ENCODE measurements at regions not wholly inside any gene's neighbourhood (a gene's known extent, or its start where the extent isn't known, plus 50 kb on each side); places are given as distances from the start of the nearest gene placed in this dataset.
"Not testable (repeated sequence)": the region's sequence is repeated elsewhere in the genome, so short reads cannot be mapped to it uniquely, and the experiment has no call there.

DNA sequence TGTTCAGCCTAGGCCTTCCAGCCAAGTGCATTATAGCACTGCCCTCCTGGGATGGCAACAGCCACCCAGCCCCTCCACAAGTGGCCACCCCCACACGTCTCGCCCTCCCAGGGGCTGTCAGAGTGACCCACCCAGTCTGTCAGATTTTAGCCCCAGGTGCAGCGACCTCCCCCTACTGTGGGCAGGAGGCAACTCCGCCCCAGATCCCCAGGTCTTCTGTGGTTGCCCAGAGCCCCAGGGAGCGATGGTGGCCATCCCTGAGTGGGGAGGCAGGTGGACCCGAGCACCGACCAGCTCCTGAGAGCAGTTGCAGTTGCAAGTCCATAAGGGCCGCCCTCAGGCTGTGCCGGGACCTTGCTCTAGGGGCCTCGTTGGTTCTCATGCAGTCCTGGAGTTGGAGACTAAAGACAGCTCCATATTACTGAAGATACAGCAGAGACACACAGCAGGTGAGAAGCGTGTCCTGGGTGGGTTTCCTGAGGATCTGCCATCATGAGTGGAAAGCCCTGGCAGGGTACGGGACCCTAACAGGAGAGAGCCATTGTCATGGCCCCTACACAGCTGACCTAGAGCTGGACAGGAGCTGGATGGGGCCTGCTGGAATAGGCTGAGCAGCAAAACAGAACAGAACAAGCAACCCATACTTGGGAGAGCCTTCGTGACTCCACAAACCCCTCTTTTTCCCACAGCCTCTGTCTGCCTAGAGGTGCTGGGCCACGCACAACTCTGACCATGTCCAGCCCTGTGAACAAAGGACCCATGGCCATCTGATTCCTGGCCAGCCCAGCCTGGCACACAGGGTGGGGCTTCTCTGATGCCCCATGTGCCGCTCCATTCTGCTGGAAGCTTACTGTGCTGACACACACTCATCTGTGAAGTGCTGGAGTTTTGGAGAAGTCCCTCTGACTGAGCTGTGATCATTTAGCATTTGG is 110.3 kb upstream of the ALDH1A3 start:
- DNase-seq = no peak

DNA sequence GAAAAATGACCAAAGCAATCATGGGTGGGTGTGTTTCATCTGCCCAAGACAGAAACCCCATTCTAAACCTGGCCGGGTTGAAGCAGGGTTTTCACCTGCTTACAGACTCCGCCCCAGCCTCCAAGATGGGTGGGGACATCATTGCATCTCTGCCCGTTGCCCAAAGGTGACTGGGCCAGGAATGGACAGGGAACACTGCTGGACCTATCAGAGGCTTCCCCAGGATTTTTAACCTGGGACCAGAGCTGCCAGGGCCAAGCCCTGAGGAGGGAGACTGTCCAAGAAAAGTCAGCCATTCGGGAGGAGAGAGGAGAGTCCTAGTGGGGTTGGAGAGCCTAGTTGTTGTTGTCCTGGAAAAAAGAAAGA is 109.7 kb upstream of the ALDH1A3 start:
- DNase-seq = no peak

DNA sequence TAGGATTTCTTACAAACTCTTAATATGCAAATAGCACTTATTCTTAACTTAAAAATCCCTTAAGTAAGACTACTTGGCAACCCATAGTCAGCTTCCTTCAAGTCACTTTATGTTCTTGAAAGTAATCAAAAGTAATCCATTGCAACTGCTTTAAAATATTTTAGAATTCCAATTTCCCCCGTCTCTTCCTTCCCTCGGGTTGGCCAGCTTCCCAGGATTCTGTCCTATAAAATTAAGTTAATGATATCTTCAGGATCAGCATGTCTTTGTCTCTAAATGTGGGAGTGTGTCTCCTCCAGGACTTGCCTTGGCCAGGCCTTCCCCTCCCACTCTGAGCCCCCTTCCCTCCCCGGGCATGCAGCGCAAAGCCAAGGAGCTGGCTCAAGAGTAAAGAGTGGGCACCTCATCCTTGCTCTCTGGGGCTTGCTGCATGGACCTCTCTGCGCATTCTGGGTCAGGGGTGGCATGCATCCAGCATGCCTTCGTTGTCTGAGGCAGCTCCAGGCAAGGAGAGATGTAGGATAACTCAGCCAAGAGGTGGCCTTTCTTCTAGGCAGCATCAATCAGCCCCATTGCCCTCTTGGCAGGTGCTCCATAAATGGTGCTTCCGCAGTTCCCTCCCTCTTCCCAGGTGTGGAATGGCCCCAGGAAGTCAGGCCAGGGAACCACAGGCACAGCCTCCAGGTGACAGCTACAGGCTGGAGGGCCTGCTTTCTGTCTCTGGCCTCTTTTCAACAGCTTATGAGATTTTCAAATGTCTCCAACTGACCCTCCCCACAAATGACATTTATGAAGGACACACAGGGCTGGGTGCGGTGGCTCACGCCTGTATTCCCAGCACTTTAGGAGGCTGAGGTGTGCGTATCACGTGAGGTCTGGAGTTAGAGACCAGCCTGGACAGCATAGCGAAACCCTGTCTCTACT is 108.7 kb upstream of the ALDH1A3 start:
- no peak for DNase-seq

DNA sequence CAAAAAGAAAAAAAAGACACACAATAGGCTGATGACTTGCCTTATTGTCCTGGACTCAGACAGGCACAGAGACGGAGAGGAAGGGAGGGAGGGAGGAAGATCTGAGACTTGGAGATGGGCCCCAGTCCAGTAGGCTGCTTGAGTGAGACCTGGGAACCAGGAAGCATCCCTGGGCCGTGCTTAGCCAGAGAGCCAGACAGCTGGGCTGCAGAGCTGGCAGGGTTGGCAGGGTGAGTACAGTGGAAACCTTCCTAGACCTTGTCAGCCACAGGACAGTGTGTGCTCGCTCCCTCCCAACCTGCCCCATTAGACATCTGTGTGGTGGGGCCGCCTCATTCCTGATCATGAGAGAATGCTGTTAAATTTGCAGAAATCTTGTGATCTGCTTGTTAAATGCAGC is 107.9 kb upstream of the ALDH1A3 start:
- no peak for DNase-seq

- no peak for DNase-seq
These were observed 107.2 kb upstream of the ALDH1A3 start for GRCh38 chr15:100772478-100772877.

DNA sequence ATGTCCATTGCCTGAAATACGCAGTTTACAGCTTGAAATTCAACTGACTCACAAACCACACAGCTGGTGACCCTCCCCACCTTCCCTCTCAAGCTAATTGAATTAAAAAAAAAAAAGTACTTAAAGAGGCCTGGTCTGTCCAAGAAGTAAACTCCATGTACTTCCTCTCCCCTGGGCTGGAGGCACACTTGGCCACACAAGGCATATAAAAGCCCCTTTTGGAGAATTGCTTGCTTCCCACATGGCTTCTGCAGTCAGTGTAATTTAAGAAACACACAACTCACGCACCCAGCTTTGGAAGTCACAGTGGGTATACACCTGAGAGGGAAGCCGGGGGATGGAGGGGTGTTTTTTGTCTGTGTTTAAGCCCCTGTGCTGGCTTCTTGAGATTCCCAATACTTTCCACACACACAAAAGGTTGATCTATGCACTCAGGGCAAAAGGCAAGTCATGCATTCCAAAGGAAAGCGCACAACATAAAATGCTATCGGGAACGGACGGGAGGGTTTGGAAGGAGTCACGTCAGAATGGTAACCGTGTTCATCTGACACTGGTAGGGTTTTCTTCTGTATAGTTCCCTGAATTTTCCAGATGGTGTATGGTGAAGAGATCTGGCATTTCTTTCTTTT is 106.6 kb upstream of the ALDH1A3 start:
- DNase-seq = no peak

GRCh38 chr15:100774044-100774443 is 105.6 kb upstream of the ALDH1A3 start:
- not testable (repeated sequence) for DNase-seq

GRCh38 chr15:100775581-100776185 is 103.9 kb upstream of the ALDH1A3 start:
- no peak for DNase-seq

DNA sequence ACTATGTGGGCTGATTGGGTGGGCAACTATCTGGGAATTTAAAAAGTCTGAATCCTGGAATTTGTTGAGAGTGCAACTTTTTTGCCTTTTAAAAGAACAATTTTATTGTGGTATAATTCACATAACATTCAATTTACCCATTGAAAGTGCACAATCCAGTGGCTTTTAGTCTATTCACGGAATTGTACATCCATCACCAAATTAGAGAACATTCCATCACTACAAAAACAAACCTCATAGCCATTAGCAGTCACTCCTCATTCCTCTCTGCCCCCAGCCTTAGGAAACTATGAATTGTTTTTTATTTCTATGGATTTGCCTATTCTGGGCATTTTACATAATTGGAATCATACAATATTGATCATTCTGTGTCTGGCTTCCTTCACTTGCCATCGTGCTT is 101.8 kb upstream of the ALDH1A3 start:
- DNase-seq = no peak

DNA sequence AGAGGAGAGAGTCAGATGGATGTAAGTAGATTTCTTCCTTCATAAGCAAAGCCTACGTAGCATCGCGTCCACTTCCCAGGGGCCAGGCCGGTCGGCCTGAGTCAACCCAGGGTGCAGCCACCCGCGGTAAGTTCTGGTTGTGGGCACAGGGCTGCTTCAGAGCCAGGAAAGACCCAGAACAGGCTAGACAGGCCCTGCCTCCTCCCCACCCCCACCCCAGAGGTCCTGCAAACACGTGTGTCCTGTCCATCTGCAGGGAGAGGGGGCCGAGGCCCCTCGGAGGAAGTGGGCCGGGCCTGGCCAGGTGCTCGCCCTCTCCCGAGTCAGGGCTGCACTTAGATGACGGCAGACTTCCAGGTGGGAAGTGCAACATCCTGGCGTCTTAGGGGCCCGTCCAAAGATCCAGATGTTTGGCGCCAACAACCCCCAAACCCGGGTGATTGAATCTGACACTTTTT is 100.8 kb upstream of the ALDH1A3 start:
- DNase-seq = no peak

- DNase-seq = no peak
These were observed 100.1 kb upstream of the ALDH1A3 start for GRCh38 chr15:100779331-100780207.

DNA sequence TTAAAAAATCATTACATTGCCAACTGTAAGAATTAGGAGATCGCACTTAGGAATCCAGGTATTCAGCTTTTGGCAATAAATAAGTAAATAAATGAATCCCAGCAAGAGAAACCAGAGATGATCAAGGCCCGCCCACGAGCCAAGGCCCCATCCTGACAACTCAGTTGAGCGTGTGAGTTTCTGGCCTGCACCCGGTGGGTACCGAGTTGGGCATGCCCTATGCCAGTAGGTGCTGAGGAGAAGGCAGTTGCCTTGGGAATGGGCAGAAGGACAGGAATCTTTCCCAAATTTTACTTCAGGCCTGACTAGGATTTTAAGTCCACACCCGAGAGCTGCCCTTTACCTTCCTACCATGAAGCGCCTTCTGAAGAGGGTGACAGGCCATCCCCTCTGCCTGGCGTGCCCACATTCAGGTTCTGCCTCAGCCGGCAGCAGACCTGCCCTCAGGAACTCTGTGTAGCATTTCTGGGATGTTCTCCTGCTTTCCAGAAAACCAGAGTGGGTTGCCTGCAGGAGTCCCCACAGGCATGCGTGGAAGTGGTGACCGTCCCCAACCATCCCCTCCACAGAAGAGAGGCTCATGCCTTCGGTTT is 99.3 kb upstream of the ALDH1A3 start:
- no peak for DNase-seq

DNA sequence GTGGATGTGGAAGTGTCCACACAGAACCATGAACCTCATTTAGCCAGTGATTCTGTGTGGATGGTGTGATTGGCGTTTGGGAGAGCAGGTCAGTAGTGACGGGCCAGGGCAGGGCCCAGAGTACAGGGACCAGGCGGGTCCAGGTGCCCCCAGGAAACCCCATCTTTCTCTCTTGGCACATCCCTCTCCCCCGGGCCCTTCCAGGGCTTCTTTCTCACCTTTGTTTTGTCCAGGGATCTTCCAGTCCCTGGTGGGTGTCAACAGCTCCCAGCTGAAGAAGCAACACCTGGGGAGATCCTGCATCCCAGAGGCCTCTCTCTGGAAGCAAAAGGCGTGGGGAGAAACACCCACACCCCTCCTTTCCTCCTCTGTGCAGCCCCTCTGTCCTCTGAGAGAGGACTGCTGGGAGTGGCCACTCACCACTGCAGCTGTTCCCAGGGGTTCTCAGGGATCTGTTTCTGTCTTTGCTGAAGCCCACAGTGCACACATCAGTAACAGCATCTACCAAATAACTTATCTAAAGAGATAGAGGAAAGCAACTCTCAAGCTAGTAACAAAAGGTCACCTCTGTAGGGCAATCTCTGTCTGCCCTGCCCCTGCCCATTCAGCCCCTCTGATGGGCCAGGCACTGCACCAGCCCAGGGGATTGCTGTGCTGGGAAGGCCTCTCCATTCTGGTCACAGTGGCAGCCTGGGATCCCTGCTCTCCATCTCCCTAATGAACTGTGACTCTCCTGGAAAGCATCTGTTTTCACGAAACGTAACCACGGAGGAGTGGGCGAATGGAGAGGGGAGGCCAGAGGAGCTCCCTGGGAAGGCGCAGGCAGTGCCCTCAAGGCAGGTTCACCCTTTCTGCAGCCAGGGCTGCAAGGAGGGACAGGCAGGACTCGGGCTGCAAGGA is 98.3 kb upstream of the ALDH1A3 start:
- no peak for DNase-seq

- no peak for DNase-seq
These were observed 97.6 kb upstream of the ALDH1A3 start for GRCh38 chr15:100781961-100782530.

DNA sequence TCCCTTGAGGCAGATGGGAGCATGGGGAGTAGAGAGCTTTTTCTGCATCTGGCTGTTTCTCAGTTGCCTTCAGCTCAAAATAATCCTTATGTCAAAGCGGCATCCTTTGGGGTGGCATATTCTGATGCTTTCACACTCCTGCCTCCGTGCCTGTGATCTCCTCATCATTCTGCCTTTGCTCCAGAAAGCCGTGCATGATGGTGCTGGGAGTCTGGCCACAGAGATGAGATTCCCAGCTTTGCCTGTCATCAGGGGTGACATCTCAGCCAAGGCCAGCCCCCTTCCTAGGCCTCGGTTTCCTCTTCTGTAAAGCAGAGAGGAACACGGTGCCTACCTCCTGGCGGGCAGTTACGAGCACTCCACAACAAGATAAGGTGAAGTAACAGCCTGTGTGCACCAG is 96.3 kb upstream of the ALDH1A3 start:
- DNase-seq = no peak

DNA sequence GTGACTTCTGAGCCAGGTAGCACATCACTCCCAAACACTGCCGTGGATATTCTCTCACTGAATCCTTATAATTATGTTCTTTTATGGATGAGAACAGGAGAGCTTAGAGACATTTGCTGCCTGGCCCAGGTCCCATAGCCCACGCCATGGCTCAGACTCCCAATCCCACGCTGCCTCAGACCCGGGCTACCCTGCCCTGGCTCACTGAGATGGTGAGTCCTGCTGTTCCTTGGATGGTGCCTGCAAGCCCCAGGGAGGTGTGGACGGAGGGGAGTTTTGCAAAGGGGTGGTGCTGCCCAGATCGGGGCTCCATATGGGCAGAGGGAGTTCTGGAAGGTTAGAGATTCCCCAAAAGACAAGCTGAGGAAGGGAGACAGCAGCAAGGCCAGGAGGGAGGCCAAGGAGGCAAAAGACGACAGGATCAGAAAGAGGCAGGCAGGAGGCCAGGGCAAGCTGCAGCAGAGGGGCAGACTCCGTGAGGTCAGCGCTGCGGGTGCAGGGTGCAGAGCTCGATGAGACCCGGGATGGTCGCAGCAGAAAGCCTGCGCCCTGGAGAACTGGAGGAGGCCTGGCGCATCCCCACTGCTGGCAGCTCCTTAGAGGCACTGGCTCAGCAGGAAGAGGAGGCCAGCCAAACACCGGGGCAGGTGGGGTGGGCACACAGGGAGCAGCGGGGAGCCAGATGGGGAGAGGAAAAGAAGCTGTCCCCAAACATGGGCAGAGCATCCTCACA is 95.7 kb upstream of the ALDH1A3 start:
- DNase-seq = no peak

GRCh38 chr15:100784493-100785180 is 95.0 kb upstream of the ALDH1A3 start:
- DNase-seq = no peak
